ENCODE measurements at regions not wholly inside any gene's neighbourhood (a gene's known extent, or its start where the extent isn't known, plus 50 kb on each side); places are given as distances from the start of the nearest gene placed in this dataset.

DNA sequence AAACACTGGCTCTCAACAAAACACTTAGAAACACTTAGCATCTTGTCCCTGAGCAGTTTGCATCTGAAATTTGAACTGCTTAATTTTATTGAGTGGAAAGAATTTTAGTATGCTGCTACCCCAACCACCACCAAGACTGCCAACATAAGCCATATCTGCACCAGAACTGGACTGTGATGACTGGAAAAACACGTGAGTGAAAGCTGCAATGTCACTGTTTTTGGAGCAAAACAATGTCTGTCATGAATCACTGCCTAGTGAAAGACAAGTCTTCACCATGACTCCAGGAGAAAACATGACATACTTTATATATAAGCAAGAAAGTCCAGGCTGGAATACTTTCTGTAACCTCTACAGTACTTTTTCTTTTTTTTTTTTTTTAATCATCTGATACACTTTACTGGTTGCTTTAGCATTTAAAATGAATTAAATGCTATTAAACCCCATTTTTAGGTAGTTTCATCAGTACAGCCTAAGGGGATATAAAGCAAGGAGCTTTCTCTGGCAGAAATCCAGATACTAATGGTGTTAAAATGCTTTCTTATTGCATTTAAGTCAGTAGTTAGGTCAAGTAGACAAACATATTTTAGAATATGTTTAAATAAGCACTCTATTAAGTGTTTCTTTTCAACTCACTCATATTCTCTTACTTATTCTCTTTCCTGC lies 2129.4 kb upstream of the PIK3C3 start:
- TF ChIP-seq SUZ12 (IDR thresholded peaks at IDR 0.05; ENCODE audit: extremely low read depth, insufficient read depth, insufficient read length), result no peak
- TF ChIP-seq YY1 (IDR thresholded peaks at IDR 0.05; ENCODE audit: insufficient read depth, insufficient read length), result no peak
- no peak for TF ChIP-seq ZNF274 (IDR thresholded peaks at IDR 0.05; ENCODE audit: low read depth, low read length)
- Histone ChIP-seq H3K4me1 (ENCODE audit: insufficient read depth, insufficient read length) (no peaks in the 10 kb centered on the region), H3K36me3 (ENCODE audit: insufficient read depth, insufficient read length, low read length) (no peaks in the 10 kb centered on the region), H3K9me3 (ENCODE audit: insufficient read depth, low read length) (no peaks in the 10 kb centered on the region), H3K4me3 (ENCODE audit: insufficient read length, low read depth) (no peak overlapping the region), H3K27me3 (ENCODE audit: insufficient read depth, insufficient read length) (no peaks in the 10 kb centered on the region), H3K9ac (ENCODE audit: insufficient read length, low read depth) (no peak overlapping the region)
- DNase-seq (ENCODE audit: low read depth, low spot score), result no peak

GRCh38 chr18:39806525-39806924 lies 2148.5 kb upstream of the PIK3C3 start:
- TF ChIP-seq YY1 (IDR thresholded peaks at IDR 0.05; ENCODE audit: insufficient read depth, insufficient read length), result no peak
- TF ChIP-seq SUZ12 (IDR thresholded peaks at IDR 0.05; ENCODE audit: extremely low read depth, insufficient read depth, insufficient read length), result no peak
- no peak for TF ChIP-seq ZNF274 (IDR thresholded peaks at IDR 0.05; ENCODE audit: low read depth, low read length)
- Histone ChIP-seq H3K4me1 (ENCODE audit: insufficient read depth, insufficient read length) (no peaks in the 10 kb centered on the region), H3K4me3 (ENCODE audit: insufficient read length, low read depth) (no peak overlapping the region), H3K27me3 (ENCODE audit: insufficient read depth, insufficient read length) (no peaks in the 10 kb centered on the region), H3K9me3 (ENCODE audit: insufficient read depth, low read length) (peaks cover 15% of the 10 kb centered on the region), H3K9ac (ENCODE audit: insufficient read length, low read depth) (no peak overlapping the region), H3K36me3 (ENCODE audit: insufficient read depth, insufficient read length, low read length) (no peaks in the 10 kb centered on the region)
- no peak for DNase-seq (ENCODE audit: low read depth, low spot score)

- Histone ChIP-seq H3K9ac (ENCODE audit: insufficient read length, low read depth) (no peak overlapping the region), H3K27me3 (ENCODE audit: insufficient read depth, insufficient read length) (no peaks in the 10 kb centered on the region), H3K9me3 (ENCODE audit: insufficient read depth, low read length) (peaks cover 22% of the 10 kb centered on the region), H3K4me1 (ENCODE audit: insufficient read depth, insufficient read length) (no peaks in the 10 kb centered on the region), H3K36me3 (ENCODE audit: insufficient read depth, insufficient read length, low read length) (no peaks in the 10 kb centered on the region), H3K4me3 (ENCODE audit: insufficient read length, low read depth) (no peak overlapping the region)
- no peak for DNase-seq (ENCODE audit: low read depth, low spot score)
- TF ChIP-seq YY1 (IDR thresholded peaks at IDR 0.05; ENCODE audit: insufficient read depth, insufficient read length), result no peak
- TF ChIP-seq SUZ12 (IDR thresholded peaks at IDR 0.05; ENCODE audit: extremely low read depth, insufficient read depth, insufficient read length), result no peak
- no peak for TF ChIP-seq ZNF274 (IDR thresholded peaks at IDR 0.05; ENCODE audit: low read depth, low read length)
Observed at GRCh38 chr18:39805218-39805617, 2149.8 kb upstream of the PIK3C3 start.

DNA sequence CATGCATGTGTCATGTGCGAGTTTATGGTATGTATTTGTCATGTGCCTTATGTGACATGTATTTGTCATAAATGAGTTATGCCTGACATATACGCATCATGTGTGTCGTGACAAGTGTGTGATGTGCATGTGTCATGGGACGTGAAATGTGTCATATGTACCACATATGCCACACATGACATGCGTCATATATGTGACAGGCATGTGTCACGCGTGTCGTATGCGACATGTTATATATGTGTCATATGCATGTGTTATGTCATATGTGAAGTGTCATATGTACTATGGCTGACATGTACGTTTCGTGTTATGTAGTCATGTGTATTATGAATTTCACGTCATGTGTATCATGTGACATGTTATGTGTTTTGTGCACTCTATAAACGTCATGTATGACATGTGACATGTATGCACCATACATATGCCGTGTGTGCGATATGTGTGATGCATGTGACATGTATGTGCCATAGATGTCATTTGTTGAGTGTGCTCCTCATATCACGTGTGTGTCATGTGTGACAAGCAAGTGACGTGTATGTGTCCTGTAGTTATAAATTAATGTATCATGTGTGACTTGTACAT lies 2152.3 kb upstream of the PIK3C3 start:
- H3K4me1 ChIP-seq (ENCODE audit: insufficient read depth, insufficient read length), result no peaks in the 10 kb centered on the region
- H3K9ac ChIP-seq (ENCODE audit: insufficient read length, low read depth), result no peak overlapping the region
- H3K36me3 ChIP-seq (ENCODE audit: insufficient read depth, insufficient read length, low read length), result no peaks in the 10 kb centered on the region
- H3K27me3 ChIP-seq (ENCODE audit: insufficient read depth, insufficient read length), result no peaks in the 10 kb centered on the region
- no peak for DNase-seq (ENCODE audit: low read depth, low spot score)
- H3K9me3 ChIP-seq (ENCODE audit: insufficient read depth, low read length), result peaks cover 22% of the 10 kb centered on the region
- TF ChIP-seq SUZ12 (IDR thresholded peaks at IDR 0.05; ENCODE audit: extremely low read depth, insufficient read depth, insufficient read length) (no peak), YY1 (IDR thresholded peaks at IDR 0.05; ENCODE audit: insufficient read depth, insufficient read length) (no peak), ZNF274 (IDR thresholded peaks at IDR 0.05; ENCODE audit: low read depth, low read length) (no peak)
- H3K4me3 ChIP-seq (ENCODE audit: insufficient read length, low read depth), result no peak overlapping the region

- no peak for TF ChIP-seq ZNF274 (IDR thresholded peaks at IDR 0.05; ENCODE audit: low read depth, low read length)
- no peak for TF ChIP-seq SUZ12 (IDR thresholded peaks at IDR 0.05; ENCODE audit: extremely low read depth, insufficient read depth, insufficient read length)
- TF ChIP-seq YY1 (IDR thresholded peaks at IDR 0.05; ENCODE audit: insufficient read depth, insufficient read length), result no peak
- H3K4me1 ChIP-seq (ENCODE audit: insufficient read depth, insufficient read length), result no peaks in the 10 kb centered on the region
- peaks cover 22% of the 10 kb centered on the region for H3K9me3 ChIP-seq (ENCODE audit: insufficient read depth, low read length)
- H3K9ac ChIP-seq (ENCODE audit: insufficient read length, low read depth), result no peak overlapping the region
- no peak overlapping the region for H3K4me3 ChIP-seq (ENCODE audit: insufficient read length, low read depth)
- no peaks in the 10 kb centered on the region for H3K36me3 ChIP-seq (ENCODE audit: insufficient read depth, insufficient read length, low read length)
- no peak for DNase-seq (ENCODE audit: low read depth, low spot score)
- no peaks in the 10 kb centered on the region for H3K27me3 ChIP-seq (ENCODE audit: insufficient read depth, insufficient read length)
Observed at GRCh38 chr18:39801848-39802247, 2153.2 kb upstream of the PIK3C3 start.

GRCh38 chr18:39801010-39801409 lies 2154.0 kb upstream of the PIK3C3 start:
- peaks cover 22% of the 10 kb centered on the region for H3K9me3 ChIP-seq (ENCODE audit: insufficient read depth, low read length)

GRCh38 chr18:39799006-39799405 lies 2156.0 kb upstream of the PIK3C3 start:
- peaks cover 22% of the 10 kb centered on the region for H3K9me3 ChIP-seq (ENCODE audit: insufficient read depth, low read length)
- no peak overlapping the region for H3K9ac ChIP-seq (ENCODE audit: insufficient read length, low read depth)
- H3K36me3 ChIP-seq (ENCODE audit: insufficient read depth, insufficient read length, low read length), result peaks cover 5% of the 10 kb centered on the region
- TF ChIP-seq YY1 (IDR thresholded peaks at IDR 0.05; ENCODE audit: insufficient read depth, insufficient read length) (no peak), SUZ12 (IDR thresholded peaks at IDR 0.05; ENCODE audit: extremely low read depth, insufficient read depth, insufficient read length) (no peak), ZNF274 (IDR thresholded peaks at IDR 0.05; ENCODE audit: low read depth, low read length) (no peak)
- no peaks in the 10 kb centered on the region for H3K4me1 ChIP-seq (ENCODE audit: insufficient read depth, insufficient read length)
- no peak for DNase-seq (ENCODE audit: low read depth, low spot score)
- H3K27me3 ChIP-seq (ENCODE audit: insufficient read depth, insufficient read length), result no peaks in the 10 kb centered on the region
- peak overlapping the region; percentile 77 for H3K4me3 ChIP-seq (ENCODE audit: insufficient read length, low read depth)

More at GRCh38 chr18:39801010-39801409, 2154.0 kb upstream of the PIK3C3 start:
- Histone ChIP-seq H3K4me1 (ENCODE audit: insufficient read depth, insufficient read length) (no peaks in the 10 kb centered on the region), H3K27me3 (ENCODE audit: insufficient read depth, insufficient read length) (no peaks in the 10 kb centered on the region), H3K4me3 (ENCODE audit: insufficient read length, low read depth) (no peak overlapping the region), H3K9ac (ENCODE audit: insufficient read length, low read depth) (no peak overlapping the region), H3K36me3 (ENCODE audit: insufficient read depth, insufficient read length, low read length) (no peaks in the 10 kb centered on the region)
- TF ChIP-seq YY1 (IDR thresholded peaks at IDR 0.05; ENCODE audit: insufficient read depth, insufficient read length) (no peak), ZNF274 (IDR thresholded peaks at IDR 0.05; ENCODE audit: low read depth, low read length) (no peak), SUZ12 (IDR thresholded peaks at IDR 0.05; ENCODE audit: extremely low read depth, insufficient read depth, insufficient read length) (no peak)
- no peak for DNase-seq (ENCODE audit: low read depth, low spot score)

Measured in NT2/D1 (cell line).